ENCODE measurements at regions not wholly inside any gene's neighbourhood (a gene's known extent, or its start where the extent isn't known, plus 50 kb on each side); places are given as distances from the start of the nearest gene placed in this dataset.

DNA sequence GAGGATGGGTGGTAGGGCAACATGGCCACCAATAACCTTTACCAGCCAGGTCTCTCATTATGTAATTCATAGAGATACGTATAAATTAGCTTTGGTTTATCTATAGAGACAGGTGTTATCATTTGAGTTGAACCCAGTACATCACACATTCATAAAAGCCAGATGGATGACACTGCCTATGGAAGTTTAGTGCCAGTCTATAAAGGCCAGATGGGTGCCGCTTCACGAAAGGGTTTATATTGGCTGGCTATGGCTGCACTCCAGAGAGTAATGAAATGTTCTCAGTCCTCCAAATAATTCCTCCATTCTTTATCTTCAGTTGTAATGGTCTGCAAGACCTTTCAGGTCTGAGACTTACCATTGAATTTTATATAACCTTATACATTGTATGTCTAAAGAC, 331.9 kb upstream of the NR3C2 start (continued):
- TF ChIP-seq ZXDC (CRISPR knock-in tag; IDR thresholded peaks at IDR 0.05) (no peak), ZNF687 (CRISPR knock-in tag; IDR thresholded peaks at IDR 0.05) (no peak), BRCA1 (CRISPR knock-in tag; IDR thresholded peaks at IDR 0.05) (no peak), ZNF878 (CRISPR knock-in tag; IDR thresholded peaks at IDR 0.05) (no peak), DNMT3B (CRISPR knock-in tag; conservative IDR thresholded peaks at IDR 0.05) (no peak), ZNF709 (CRISPR knock-in tag; IDR thresholded peaks at IDR 0.05) (no peak), ZNF235 (CRISPR knock-in tag; IDR thresholded peaks at IDR 0.05; ENCODE audit: borderline replicate concordance) (no peak), ZNF251 (CRISPR knock-in tag; IDR thresholded peaks at IDR 0.05) (no peak), NR2C2 (CRISPR knock-in tag; IDR thresholded peaks at IDR 0.05; ENCODE audit: borderline replicate concordance) (no peak), ZNF781 (CRISPR knock-in tag; IDR thresholded peaks at IDR 0.05; ENCODE audit: borderline replicate concordance, not compliant biosample characterization) (no peak), ZNF891 (CRISPR knock-in tag; IDR thresholded peaks at IDR 0.05) (no peak), ZFAT (CRISPR knock-in tag; conservative IDR thresholded peaks at IDR 0.05) (no peak), ZNF333 (CRISPR knock-in tag; IDR thresholded peaks at IDR 0.05; ENCODE audit: borderline replicate concordance) (no peak)
- TF ChIP-seq, protein P1, sequence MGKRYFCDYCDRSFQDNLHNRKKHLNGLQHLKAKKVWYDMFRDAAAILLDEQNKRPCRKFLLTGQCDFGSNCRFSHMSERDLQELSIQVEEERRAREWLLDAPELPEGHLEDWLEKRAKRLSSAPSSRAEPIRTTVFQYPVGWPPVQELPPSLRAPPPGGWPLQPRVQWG (CRISPR knock-in tag; IDR thresholded peaks at IDR 0.05; ENCODE audit: borderline replicate concordance, low read depth), result no peak

Data from HepG2 (cell line).